Endothelial cell (in vitro differentiated cells): ENCODE measurements at regions not wholly inside any gene's neighbourhood (a gene's known extent, or its start where the extent isn't known, plus 50 kb on each side); places are given as distances from the start of the nearest gene placed in this dataset.

Source experiments
- DNase-seq: peaks from one replicate; pipeline ENCODE4 v3.0.0; 2021; ENCODE audit warnings: low spot score
- H3K27ac Mint-ChIP-seq: one replicate; pipeline ENCODE4 v1.8.0; 2021; ENCODE audit warnings: mixed read lengths, inconsistent platforms; ENCODE audit not compliant: unreplicated experiment
- H3K27me3 Mint-ChIP-seq: one replicate; pipeline ENCODE4 v1.8.0; 2021; ENCODE audit warnings: mild to moderate bottlenecking, moderate library complexity, mixed read lengths, inconsistent platforms; ENCODE audit not compliant: unreplicated experiment
- H3K36me3 Mint-ChIP-seq: one replicate; pipeline ENCODE4 v1.8.0; 2021; ENCODE audit warnings: mild to moderate bottlenecking, low read depth, mixed read lengths, inconsistent platforms; ENCODE audit not compliant: unreplicated experiment
- H3K4me1 Mint-ChIP-seq: one replicate; pipeline ENCODE4 v1.8.0; 2021; ENCODE audit warnings: mild to moderate bottlenecking, mixed read lengths, inconsistent platforms; ENCODE audit not compliant: unreplicated experiment
- H3K4me3 Mint-ChIP-seq: one replicate; pipeline ENCODE4 v1.8.0; 2021; ENCODE audit warnings: mild to moderate bottlenecking, mixed read lengths, inconsistent platforms; ENCODE audit not compliant: unreplicated experiment
- H3K9me3 Mint-ChIP-seq: one replicate; pipeline ENCODE4 v1.8.0; 2021; ENCODE audit warnings: mixed read lengths, inconsistent platforms; ENCODE audit not compliant: unreplicated experiment
- TF ChIP-seq, protein P1 (sequence below): fragments of 200-600 bp; sonication (generic); IDR thresholded peaks from one replicate; pipeline ENCODE4 v1.5.0; 2021; ENCODE audit warnings: antibody characterized with exemption; ENCODE audit not compliant: unreplicated experiment

DNA sequence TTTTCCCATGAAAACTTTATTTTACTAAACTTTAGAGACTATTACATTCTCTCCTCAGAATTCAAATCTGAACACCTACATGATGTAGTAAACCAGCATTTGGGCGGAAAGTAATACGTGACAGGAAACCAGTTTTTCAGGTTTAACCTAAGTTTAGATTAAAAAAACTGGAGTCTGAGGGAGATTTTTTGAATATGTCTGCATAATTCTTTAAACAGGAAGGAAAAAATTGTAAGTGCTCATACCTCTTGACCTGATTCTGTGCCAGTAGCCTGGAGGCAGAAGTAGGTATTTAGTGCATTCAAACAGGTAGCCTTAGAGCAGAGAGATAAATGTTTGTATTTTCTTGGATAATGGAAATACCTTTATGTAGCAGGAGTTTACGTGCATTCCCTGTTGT lies 224.3 kb downstream of the MDFIC start:
- Mint-ChIP-seq H3K27ac (no peak overlapping the region), H3K4me3 (no peak overlapping the region), H3K9me3 (no peaks in the 10 kb centered on the region), H3K36me3 (no peaks in the 10 kb centered on the region), H3K27me3 (no peaks in the 10 kb centered on the region), H3K4me1 (no peaks in the 10 kb centered on the region)
- DNase-seq = no peak
- TF ChIP-seq, protein P1, sequence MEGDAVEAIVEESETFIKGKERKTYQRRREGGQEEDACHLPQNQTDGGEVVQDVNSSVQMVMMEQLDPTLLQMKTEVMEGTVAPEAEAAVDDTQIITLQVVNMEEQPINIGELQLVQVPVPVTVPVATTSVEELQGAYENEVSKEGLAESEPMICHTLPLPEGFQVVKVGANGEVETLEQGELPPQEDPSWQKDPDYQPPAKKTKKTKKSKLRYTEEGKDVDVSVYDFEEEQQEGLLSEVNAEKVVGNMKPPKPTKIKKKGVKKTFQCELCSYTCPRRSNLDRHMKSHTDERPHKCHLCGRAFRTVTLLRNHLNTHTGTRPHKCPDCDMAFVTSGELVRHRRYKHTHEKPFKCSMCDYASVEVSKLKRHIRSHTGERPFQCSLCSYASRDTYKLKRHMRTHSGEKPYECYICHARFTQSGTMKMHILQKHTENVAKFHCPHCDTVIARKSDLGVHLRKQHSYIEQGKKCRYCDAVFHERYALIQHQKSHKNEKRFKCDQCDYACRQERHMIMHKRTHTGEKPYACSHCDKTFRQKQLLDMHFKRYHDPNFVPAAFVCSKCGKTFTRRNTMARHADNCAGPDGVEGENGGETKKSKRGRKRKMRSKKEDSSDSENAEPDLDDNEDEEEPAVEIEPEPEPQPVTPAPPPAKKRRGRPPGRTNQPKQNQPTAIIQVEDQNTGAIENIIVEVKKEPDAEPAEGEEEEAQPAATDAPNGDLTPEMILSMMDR = no peak

DNA sequence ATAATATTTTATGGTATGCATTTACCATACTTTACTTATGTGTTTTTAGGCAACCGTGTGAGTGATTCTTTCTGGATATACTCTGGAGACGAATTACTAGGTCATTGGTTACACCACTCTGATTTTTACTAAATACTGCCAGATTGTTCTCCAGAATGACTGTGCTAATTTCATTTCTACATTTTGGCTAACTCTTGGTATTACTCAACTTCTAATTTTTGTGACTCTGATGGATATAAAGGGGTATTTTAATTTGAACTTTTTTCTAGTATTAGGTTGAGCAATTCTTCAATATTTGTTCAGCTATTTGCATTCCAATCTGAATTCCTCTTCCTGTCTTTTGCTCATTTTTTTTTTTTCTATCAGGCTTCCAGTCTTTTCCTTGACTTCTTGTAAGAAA lies 223.6 kb downstream of the MDFIC start:
- Mint-ChIP-seq H3K27ac (no peak overlapping the region), H3K36me3 (no peaks in the 10 kb centered on the region)
- no peak for DNase-seq

DNA sequence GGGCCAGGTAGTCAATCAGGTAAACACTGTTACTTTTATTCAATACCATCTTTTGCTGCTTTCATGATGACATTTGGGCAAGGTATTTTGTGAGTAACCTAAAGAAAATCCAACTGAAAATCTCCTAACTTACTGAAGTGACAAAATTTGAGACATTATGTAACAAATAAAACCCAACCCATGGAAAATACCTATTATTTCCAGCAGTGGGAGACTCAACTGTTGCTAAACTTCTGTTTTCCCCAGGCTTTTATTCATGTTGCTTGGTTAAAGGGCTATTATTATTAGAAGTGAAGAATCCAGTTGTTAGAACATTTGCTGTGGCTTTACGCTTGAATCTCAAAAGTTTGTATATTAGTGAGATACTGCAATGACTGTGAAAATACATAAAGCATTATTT lies 215.9 kb downstream of the MDFIC start:
- no peaks in the 10 kb centered on the region for H3K36me3 Mint-ChIP-seq
- H3K9me3 Mint-ChIP-seq = no peaks in the 10 kb centered on the region
- no peak overlapping the region for H3K4me3 Mint-ChIP-seq

More for the DNA sequence above, 223.6 kb downstream of the MDFIC start:
- Mint-ChIP-seq H3K4me1 (no peaks in the 10 kb centered on the region), H3K27me3 (no peaks in the 10 kb centered on the region), H3K9me3 (no peaks in the 10 kb centered on the region), H3K4me3 (no peak overlapping the region)
- TF ChIP-seq, protein P1 = no peak

DNA sequence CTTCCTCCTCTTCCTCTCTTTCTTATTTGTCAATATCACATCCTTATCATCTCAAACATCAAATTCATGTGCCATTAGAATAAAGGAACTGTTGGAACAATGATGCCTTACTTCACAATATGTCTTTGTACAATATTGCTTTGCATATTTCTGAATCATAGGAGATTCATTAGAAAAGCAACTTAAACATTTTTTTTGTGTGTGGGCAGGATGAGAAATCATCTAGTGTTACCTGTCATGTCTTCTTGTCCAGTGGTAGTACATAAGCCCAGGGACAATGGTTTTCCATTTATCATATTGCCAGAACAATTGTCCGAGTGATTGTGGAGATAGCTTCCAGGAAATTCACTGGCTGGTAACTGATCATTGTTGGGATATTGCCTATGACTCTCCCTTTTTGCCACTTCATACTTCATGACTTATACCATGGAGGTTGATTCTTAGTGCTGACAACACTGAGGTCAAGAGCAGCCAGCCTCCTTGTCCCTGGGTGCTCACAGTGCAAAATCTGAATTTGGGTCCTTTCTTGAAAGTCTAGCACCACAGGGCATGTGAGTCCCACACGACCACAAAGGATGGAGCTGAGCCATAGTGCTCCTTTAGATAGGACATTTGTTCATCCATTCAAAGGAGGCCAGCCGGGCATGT lies 215.0 kb downstream of the MDFIC start:
- TF ChIP-seq, protein P1 = no peak
- Mint-ChIP-seq H3K4me3 (no peak overlapping the region), H3K4me1 (peaks cover 6% of the 10 kb centered on the region), H3K36me3 (no peaks in the 10 kb centered on the region), H3K27ac (no peak overlapping the region), H3K9me3 (no peaks in the 10 kb centered on the region), H3K27me3 (no peaks in the 10 kb centered on the region)
- no peak for DNase-seq

More for the DNA sequence above, 215.9 kb downstream of the MDFIC start:
- no peaks in the 10 kb centered on the region for H3K27me3 Mint-ChIP-seq
- H3K4me1 Mint-ChIP-seq = peaks cover 6% of the 10 kb centered on the region
- H3K27ac Mint-ChIP-seq = no peak overlapping the region
- no peak for DNase-seq
- TF ChIP-seq, protein P1 = no peak

DNA sequence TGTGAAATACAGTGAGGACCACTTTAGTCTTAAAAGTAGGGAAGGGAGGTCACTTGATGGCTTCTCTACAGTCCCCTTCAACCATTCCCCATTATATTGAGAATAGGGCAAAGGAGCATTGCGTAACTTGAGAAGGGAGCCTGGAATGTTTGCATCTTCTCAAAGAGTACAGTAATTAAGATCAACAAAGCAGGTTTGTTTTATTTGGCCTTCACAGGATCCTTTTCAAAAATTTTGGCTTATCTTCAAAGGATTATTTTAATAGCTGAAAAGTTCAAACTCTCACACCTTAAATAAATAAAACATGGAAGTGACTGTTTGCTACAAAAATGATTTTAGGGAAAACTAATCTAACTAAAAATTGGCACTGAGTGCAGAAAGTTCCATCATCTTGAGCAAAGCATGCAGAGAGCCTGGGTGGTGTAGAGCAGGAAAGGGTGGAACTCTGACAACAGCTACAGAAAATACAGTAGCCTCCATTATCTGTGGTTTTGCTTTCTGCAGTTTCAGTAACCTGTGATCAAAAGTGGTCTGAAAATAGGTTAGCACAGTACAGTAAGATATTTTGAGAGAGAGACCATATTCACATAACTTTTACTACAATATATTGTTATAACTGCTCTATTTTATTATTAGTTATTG lies 214.0 kb downstream of the MDFIC start:
- H3K36me3 Mint-ChIP-seq = no peaks in the 10 kb centered on the region
- TF ChIP-seq, protein P1 = no peak
- H3K27me3 Mint-ChIP-seq = no peaks in the 10 kb centered on the region
- peaks cover 6% of the 10 kb centered on the region for H3K4me1 Mint-ChIP-seq
- H3K4me3 Mint-ChIP-seq = no peak overlapping the region
- H3K27ac Mint-ChIP-seq = no peak overlapping the region
- DNase-seq = no peak
- no peaks in the 10 kb centered on the region for H3K9me3 Mint-ChIP-seq
